OCI-LY7 (cell line): ENCODE measurements at regions not wholly inside any gene's neighbourhood (a gene's known extent, or its start where the extent isn't known, plus 50 kb on each side); places are given as distances from the start of the nearest gene placed in this dataset.

Experiments
- BruUV-seq: library from RNA; stranded (reverse); fragments of 400-500 nt; replicated peaks from 2 replicates; lab custom pipeline; 2021; lab: Mats Ljungman, UMichigan
- CTCF ChIA-PET: fragments of 300-600 bp; sonication (Branson Sonifier 250); formaldehyde crosslinking; loops from one replicate; lab custom pipeline; 2022; ENCODE audit warnings: antibody characterized with exemption; ENCODE audit not compliant: unreplicated experiment; lab: Charles Lee
- POLR2A ChIA-PET: fragments of 300-600 bp; sonication (Branson Sonifier 250); formaldehyde crosslinking; loops from one replicate; lab custom pipeline; 2022; ENCODE audit warnings: antibody characterized with exemption; lab: Charles Lee
- DNase-seq: peaks from one replicate; pipeline ENCODE4 v3.0.0-alpha.2; 2015; ENCODE audit warnings: low spot score
- H2AFZ ChIP-seq: fragments of 200-600 bp; sonication (generic), shearing (Covaris generic); 2 replicates; pipeline ENCODE4 v1.6.1; 2014; ENCODE audit warnings: mild to moderate bottlenecking, antibody characterized with exemption, low read length, moderate library complexity
- H3K27ac ChIP-seq: fragments of 200-600 bp; sonication (generic); 2 replicates; pipeline ENCODE4 v1.5.1; 2014; ENCODE audit warnings: mixed run types, low read depth, mild to moderate bottlenecking, moderate library complexity, low read length, inconsistent platforms; ENCODE audit not compliant: poor library complexity, severe bottlenecking
- H3K36me3 ChIP-seq: fragments of 200-600 bp; sonication (generic); 2 replicates; pipeline ENCODE4 v1.6.1; 2014; ENCODE audit warnings: mild to moderate bottlenecking, antibody characterized with exemption, low read length, moderate library complexity, mixed read lengths; ENCODE audit not compliant: insufficient read depth
- H3K4me1 ChIP-seq: fragments of 200-600 bp; sonication (generic); 2 replicates; pipeline ENCODE4 v1.5.1; 2014; ENCODE audit warnings: mild to moderate bottlenecking, low read length; ENCODE audit not compliant: insufficient read depth, poor library complexity, severe bottlenecking
- H3K4me2 ChIP-seq: fragments of 200-600 bp; sonication (generic); 2 replicates; pipeline ENCODE4 v1.6.1; 2014; ENCODE audit warnings: mild to moderate bottlenecking, low read length
- H3K4me3 ChIP-seq: fragments of 200-600 bp; sonication (generic); 2 replicates; pipeline ENCODE4 v1.5.1; 2014; ENCODE audit warnings: mild to moderate bottlenecking, low read depth, low read length; ENCODE audit not compliant: poor library complexity, severe bottlenecking
- H3K79me2 ChIP-seq: fragments of 200-600 bp; sonication (generic); 2 replicates; pipeline ENCODE4 v1.6.1; 2016; ENCODE audit warnings: low read depth, mild to moderate bottlenecking, low read length, moderate library complexity, mixed read lengths; ENCODE audit not compliant: insufficient read depth
- H3K9me2 ChIP-seq: fragments of 200-600 bp; sonication (generic); 2 replicates; pipeline ENCODE4 v1.6.1; 2016; ENCODE audit warnings: mild to moderate bottlenecking, low read length, mixed read lengths; ENCODE audit not compliant: insufficient read depth
- H3K9me3 ChIP-seq: fragments of 200-600 bp; sonication (generic); 2 replicates; pipeline ENCODE4 v1.6.1; 2014; ENCODE audit warnings: mild to moderate bottlenecking, mixed run types, low read length, mixed read lengths
- H4K20me1 ChIP-seq: fragments of 200-600 bp; sonication (generic); 2 replicates; pipeline ENCODE4 v1.6.1; 2014; ENCODE audit warnings: mild to moderate bottlenecking, antibody characterized with exemption, low read length, moderate library complexity, mixed read lengths; ENCODE audit not compliant: insufficient read depth
- CTCF ChIP-seq: fragments of 200-600 bp; sonication (generic); conservative IDR thresholded peaks from 2 replicates; pipeline ENCODE4 v1.5.1; 2014; ENCODE audit warnings: mild to moderate bottlenecking, antibody characterized with exemption, low read length, moderate library complexity, mixed read lengths
- EZH2phosphoT487 ChIP-seq: fragments of 200-600 bp; sonication (generic); IDR thresholded peaks from 2 replicates; pipeline ENCODE4 v1.6.1; 2018; ENCODE audit warnings: low read depth, borderline replicate concordance, mild to moderate bottlenecking, mixed run types, antibody characterized with exemption, low read length, moderate library complexity, mixed read lengths
- intact Hi-C: fragments of 100-400 bp; cut with micrococcal nuclease; formaldehyde crosslinking; loops from one replicate; pipeline ENCODE4 v1.10.0; 2022; ENCODE audit not compliant: unreplicated experiment

DNA sequence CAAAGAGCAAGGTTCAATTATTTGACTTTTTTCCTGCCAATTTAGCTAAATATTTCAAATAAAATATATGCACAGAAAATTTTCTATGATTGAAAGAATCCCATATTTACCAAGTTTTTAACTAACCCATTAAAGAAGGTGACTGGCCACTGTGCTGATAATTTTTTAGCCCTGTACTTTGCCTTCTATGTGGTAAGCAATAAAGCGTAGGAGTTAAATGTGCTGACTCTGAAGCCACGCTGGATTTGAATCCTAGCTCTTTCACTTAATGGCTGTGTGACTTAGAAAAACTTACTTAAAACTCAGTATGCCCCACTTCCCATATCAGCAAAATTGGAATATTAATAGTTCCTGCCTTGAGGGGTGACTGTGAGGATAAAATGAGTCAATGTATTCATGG is 82.1 kb downstream of the NEUROD6 start:
- no peak overlapping the region for H2AFZ ChIP-seq
- H3K4me3 ChIP-seq: no peak overlapping the region
- H3K9me3 ChIP-seq: no peaks in the 10 kb centered on the region
- no peak for DNase-seq
- BruUV-seq: no TSS peak
- ChIA-PET CTCF (no interaction called here), POLR2A (no interaction called here)
- H3K79me2 ChIP-seq: no peaks in the 10 kb centered on the region
- no peak overlapping the region for H3K4me2 ChIP-seq
- H3K4me1 ChIP-seq: no peaks in the 10 kb centered on the region
- H3K27ac ChIP-seq: no peak overlapping the region
- no peaks in the 10 kb centered on the region for H4K20me1 ChIP-seq
- TF ChIP-seq CTCF: no peak
- no peak for TF ChIP-seq EZH2phosphoT487
- no peaks in the 10 kb centered on the region for H3K9me2 ChIP-seq
- intact Hi-C loops: no loop called here
- H3K36me3 ChIP-seq: no peaks in the 10 kb centered on the region

- H2AFZ ChIP-seq: no peak overlapping the region
- no peak overlapping the region for H3K4me3 ChIP-seq
- H3K27ac ChIP-seq: no peak overlapping the region
- CTCF ChIA-PET: no interaction called here
- H3K9me3 ChIP-seq: no peaks in the 10 kb centered on the region
- H4K20me1 ChIP-seq: no peaks in the 10 kb centered on the region
- no peaks in the 10 kb centered on the region for H3K36me3 ChIP-seq
- intact Hi-C loops: no loop called here
- no peaks in the 10 kb centered on the region for H3K4me1 ChIP-seq
- no peaks in the 10 kb centered on the region for H3K79me2 ChIP-seq
- BruUV-seq: no TSS peak
- TF ChIP-seq EZH2phosphoT487: no peak
- no peak for TF ChIP-seq CTCF
- no peak overlapping the region for H3K4me2 ChIP-seq
- no peaks in the 10 kb centered on the region for H3K9me2 ChIP-seq
- DNase-seq: no peak
- POLR2A ChIA-PET: interaction anchor here (1.2 kb wide), 1 partner anchor 12 kb away, joined by 3 read pairs; no protein-coding TSS in a partner anchor
These were observed 84.0 kb downstream of the NEUROD6 start for GRCh38 chr7:31256506-31256905.

DNA sequence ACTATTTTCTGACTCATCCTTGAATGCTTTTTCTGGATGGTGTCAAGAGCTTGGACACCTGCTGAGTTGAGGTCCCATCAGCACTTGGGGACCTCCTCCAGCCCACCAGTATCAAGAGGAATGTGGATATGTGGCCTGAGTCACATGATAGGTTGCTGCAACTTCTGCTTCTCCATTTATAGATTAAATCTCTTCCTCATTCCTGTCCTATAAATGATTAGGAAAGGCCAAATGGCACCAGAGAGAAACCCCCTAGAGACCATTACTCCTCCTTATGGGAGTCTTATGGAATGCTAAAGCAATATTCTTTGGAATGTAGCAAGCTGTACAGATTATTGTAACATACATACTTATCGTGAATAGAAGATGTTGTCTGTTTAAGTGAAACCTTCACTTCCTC is 85.6 kb downstream of the NEUROD6 start:
- no TSS peak for BruUV-seq
- no peak overlapping the region for H3K27ac ChIP-seq
- POLR2A ChIA-PET: no interaction called here
- H3K36me3 ChIP-seq: no peaks in the 10 kb centered on the region
- H3K79me2 ChIP-seq: no peaks in the 10 kb centered on the region
- TF ChIP-seq CTCF (no peak), EZH2phosphoT487 (no peak)
- no peak for DNase-seq
- H3K4me3 ChIP-seq: no peak overlapping the region
- no peaks in the 10 kb centered on the region for H3K4me1 ChIP-seq
- no peak overlapping the region for H3K4me2 ChIP-seq
- intact Hi-C loops: no loop called here
- H3K9me2 ChIP-seq: no peaks in the 10 kb centered on the region
- no peaks in the 10 kb centered on the region for H4K20me1 ChIP-seq
- H2AFZ ChIP-seq: no peak overlapping the region
- CTCF ChIA-PET: no interaction called here
- no peaks in the 10 kb centered on the region for H3K9me3 ChIP-seq
